Keratinocyte (primary cell): ENCODE measurements at regions not wholly inside any gene's neighbourhood (a gene's known extent, or its start where the extent isn't known, plus 50 kb on each side); places are given as distances from the start of the nearest gene placed in this dataset.

Experiments used
- DNase-seq: peaks from one replicate; pipeline ENCODE4 v3.0.0-alpha.2; 2011; ENCODE audit warnings: low read depth, missing footprints, low spot score
- FAIRE-seq: peaks from 2 replicates; lab custom pipeline; 2011; peaks lifted over from hg19 to GRCh38; lab: Jason Lieb, UNC
- H2AFZ ChIP-seq: 2 replicates; pipeline ENCODE4 v1.6.0; 2012; ENCODE audit warnings: low read length, control low read depth, inconsistent platforms; ENCODE audit not compliant: control insufficient read depth
- H3K27ac ChIP-seq: 2 replicates; pipeline ENCODE4 v1.5.1; 2011; ENCODE audit warnings: low read length; ENCODE audit not compliant: control insufficient read depth, insufficient read depth
- H3K27me3 ChIP-seq: 3 replicates; pipeline ENCODE4 v1.6.0; 2011; ENCODE audit warnings: low read length; ENCODE audit not compliant: control insufficient read depth, insufficient read depth; ENCODE audit errors: extremely low read depth
- H3K36me3 ChIP-seq, 2 experiments: 2 replicates in 1 of 2; 3 replicates in 1 of 2; pipeline ENCODE4 v1.5.1; 2011; ENCODE audit warnings: low read length in 2 of 2, mild to moderate bottlenecking in 1 of 2; ENCODE audit not compliant: control insufficient read depth in 2 of 2, insufficient read depth in 2 of 2; ENCODE audit errors: extremely low read depth in 1 of 2
- H3K4me1 ChIP-seq: 3 replicates; pipeline ENCODE4 v1.5.1; 2011; ENCODE audit warnings: low read length; ENCODE audit not compliant: control insufficient read depth, insufficient read depth; ENCODE audit errors: extremely low read depth
- H3K4me2 ChIP-seq: 3 replicates; pipeline ENCODE4 v1.6.0; 2011; ENCODE audit warnings: low read depth, low read length; ENCODE audit not compliant: control insufficient read depth, insufficient read depth; ENCODE audit errors: extremely low read depth
- H3K4me3 ChIP-seq, 3 experiments: fragments of 200-600 bp in 1 of 3; sonication (generic) in 1 of 3; 2 replicates in 2 of 3; 3 replicates in 1 of 3; pipeline ENCODE4 v1.5.1; 2011 to 2016; ENCODE audit warnings: low read length in 3 of 3, mild to moderate bottlenecking in 3 of 3, control low read depth in 2 of 3, inconsistent platforms in 1 of 3, low read depth in 1 of 3, mixed read lengths in 1 of 3, mixed run types in 1 of 3, moderate library complexity in 1 of 3; ENCODE audit not compliant: control insufficient read depth in 2 of 3, insufficient read depth in 2 of 3; ENCODE audit errors: extremely low read depth in 1 of 3
- H3K79me2 ChIP-seq: 2 replicates; pipeline ENCODE4 v1.6.0; 2012; ENCODE audit warnings: low read length; ENCODE audit not compliant: control insufficient read depth, insufficient read depth
- H3K9ac ChIP-seq: 3 replicates; pipeline ENCODE4 v1.6.0; 2011; ENCODE audit warnings: low read length; ENCODE audit not compliant: control insufficient read depth, insufficient read depth; ENCODE audit errors: extremely low read depth
- H3K9me1 ChIP-seq: 3 replicates; pipeline ENCODE4 v1.6.0; 2011; ENCODE audit warnings: low read length; ENCODE audit not compliant: control insufficient read depth, insufficient read depth; ENCODE audit errors: extremely low read depth
- H3K9me3 ChIP-seq: 2 replicates; pipeline ENCODE4 v1.5.1; 2012; ENCODE audit warnings: low read depth, low read length; ENCODE audit not compliant: control insufficient read depth
- H4K20me1 ChIP-seq: 3 replicates; pipeline ENCODE4 v1.6.0; 2011; ENCODE audit warnings: low read length; ENCODE audit not compliant: control insufficient read depth, insufficient read depth; ENCODE audit errors: extremely low read depth
- EZH2 ChIP-seq: IDR thresholded peaks from one replicate; pipeline ENCODE4 v1.6.1; 2012; ENCODE audit warnings: inconsistent platforms, mild to moderate bottlenecking, low read length, moderate library complexity
- dilution Hi-C: fragments of 300-500 bp; cut with MboI; formaldehyde crosslinking; loops from one replicate; pipeline ENCODE4 v1.7.0; 2020; ENCODE audit warnings: low sequenced_read_pairs; ENCODE audit not compliant: extremely low pct_ligation_motif_present
- TF ChIP-seq, protein P1 (sequence below), 3 experiments: IDR thresholded peaks in 1 of 3; conservative IDR thresholded peaks in 1 of 3; optimal IDR thresholded peaks in 1 of 3; 2 replicates in 2 of 3; 3 replicates in 1 of 3; pipeline versions ENCODE3 to v1.5.1; 2011; ENCODE audit warnings: low read length in 3 of 3, mild to moderate bottlenecking in 3 of 3, moderate library complexity in 2 of 3, control low read depth in 1 of 3, inconsistent platforms in 1 of 3; ENCODE audit not compliant: insufficient read depth in 2 of 3; ENCODE audit errors: extremely low read depth in 1 of 3

DNA sequence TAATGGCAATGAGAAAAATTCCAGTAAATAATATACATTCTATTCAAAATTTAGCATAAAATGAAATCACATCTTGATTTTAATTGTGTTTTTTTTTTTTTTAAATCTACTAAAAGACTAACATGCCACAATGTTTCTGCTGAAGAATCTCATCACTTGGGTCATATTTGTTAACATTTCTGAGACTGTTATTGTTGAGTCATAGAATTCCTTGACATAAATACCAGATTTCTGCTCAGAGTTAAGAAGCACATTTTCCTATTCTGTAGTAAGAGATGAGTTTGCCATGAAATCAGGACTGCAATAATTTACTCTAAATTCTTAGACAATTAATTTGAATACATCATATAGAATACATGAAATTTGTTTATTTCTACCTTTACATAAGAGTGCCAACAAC, 154.9 kb upstream of the KYNU start:
- Histone ChIP-seq H3K27me3 (no peaks in the 10 kb centered on the region), H3K4me1 (no peaks in the 10 kb centered on the region), H2AFZ (no peak overlapping the region), H3K9me3 (no peaks in the 10 kb centered on the region), H4K20me1 (no peaks in the 10 kb centered on the region), H3K27ac (no peak overlapping the region), H3K79me2 (no peaks in the 10 kb centered on the region), H3K36me3 (no peaks in the 10 kb centered on the region), H3K4me3 (no peak overlapping the region), H3K9ac (no peak overlapping the region), H3K4me2 (no peak overlapping the region), H3K9me1 (no peaks in the 10 kb centered on the region)
- dilution Hi-C loops, result no loop called here
- TF ChIP-seq, protein P1, sequence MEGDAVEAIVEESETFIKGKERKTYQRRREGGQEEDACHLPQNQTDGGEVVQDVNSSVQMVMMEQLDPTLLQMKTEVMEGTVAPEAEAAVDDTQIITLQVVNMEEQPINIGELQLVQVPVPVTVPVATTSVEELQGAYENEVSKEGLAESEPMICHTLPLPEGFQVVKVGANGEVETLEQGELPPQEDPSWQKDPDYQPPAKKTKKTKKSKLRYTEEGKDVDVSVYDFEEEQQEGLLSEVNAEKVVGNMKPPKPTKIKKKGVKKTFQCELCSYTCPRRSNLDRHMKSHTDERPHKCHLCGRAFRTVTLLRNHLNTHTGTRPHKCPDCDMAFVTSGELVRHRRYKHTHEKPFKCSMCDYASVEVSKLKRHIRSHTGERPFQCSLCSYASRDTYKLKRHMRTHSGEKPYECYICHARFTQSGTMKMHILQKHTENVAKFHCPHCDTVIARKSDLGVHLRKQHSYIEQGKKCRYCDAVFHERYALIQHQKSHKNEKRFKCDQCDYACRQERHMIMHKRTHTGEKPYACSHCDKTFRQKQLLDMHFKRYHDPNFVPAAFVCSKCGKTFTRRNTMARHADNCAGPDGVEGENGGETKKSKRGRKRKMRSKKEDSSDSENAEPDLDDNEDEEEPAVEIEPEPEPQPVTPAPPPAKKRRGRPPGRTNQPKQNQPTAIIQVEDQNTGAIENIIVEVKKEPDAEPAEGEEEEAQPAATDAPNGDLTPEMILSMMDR (optimal IDR thresholded peaks at IDR 0.05 in 1 of 3, IDR thresholded peaks at IDR 0.05 in 1 of 3, conservative IDR thresholded peaks at IDR 0.05 in 1 of 3; ENCODE audit: extremely low read depth in 1 of 3, insufficient read depth in 2 of 3, low read length in 3 of 3), result no peak
- TF ChIP-seq EZH2, result no peak
- DNase-seq (no peak), FAIRE-seq (no peak)

DNA sequence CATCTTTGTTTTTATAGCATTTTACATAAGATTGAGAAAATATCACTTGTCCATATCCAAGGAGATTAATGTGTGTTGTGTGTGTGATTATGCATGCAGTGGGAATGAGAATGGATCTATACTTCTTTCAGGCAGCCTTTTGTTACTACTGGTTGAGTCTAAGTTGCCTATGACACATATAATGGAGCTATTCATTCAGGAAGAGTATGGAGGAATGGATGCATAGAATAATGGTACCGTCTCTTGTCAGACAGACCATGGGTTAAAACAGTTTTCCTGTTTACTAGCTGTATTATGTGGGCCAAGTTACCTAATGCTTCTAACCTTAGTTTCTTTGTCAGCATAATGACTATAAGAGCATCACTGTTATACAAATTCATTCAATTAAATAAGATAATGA, 155.4 kb upstream of the KYNU start:
- Histone ChIP-seq H3K4me3 (no peak overlapping the region), H3K27me3 (no peaks in the 10 kb centered on the region), H2AFZ (no peak overlapping the region), H3K36me3 (no peaks in the 10 kb centered on the region), H3K79me2 (no peaks in the 10 kb centered on the region), H3K27ac (no peak overlapping the region), H3K9me3 (no peaks in the 10 kb centered on the region), H3K9ac (no peak overlapping the region), H4K20me1 (no peaks in the 10 kb centered on the region), H3K9me1 (no peaks in the 10 kb centered on the region), H3K4me2 (no peak overlapping the region), H3K4me1 (no peaks in the 10 kb centered on the region)
- no peak for TF ChIP-seq EZH2
- TF ChIP-seq, protein P1 (optimal IDR thresholded peaks at IDR 0.05 in 1 of 3, IDR thresholded peaks at IDR 0.05 in 1 of 3, conservative IDR thresholded peaks at IDR 0.05 in 1 of 3; ENCODE audit: extremely low read depth in 1 of 3, insufficient read depth in 2 of 3, low read length in 3 of 3), result no peak
- FAIRE-seq (no peak), DNase-seq (no peak)
- dilution Hi-C loops, result no loop called here
